ENCODE measurements at regions not wholly inside any gene's neighbourhood (a gene's known extent, or its start where the extent isn't known, plus 50 kb on each side); places are given as distances from the start of the nearest gene placed in this dataset.

GRCh38 chr14:37945959-37946358 is 261.7 kb upstream of the SSTR1 start:
- H3K27ac Mint-ChIP-seq (ENCODE audit: unreplicated experiment), result no peak overlapping the region
- H3K27me3 Mint-ChIP-seq (ENCODE audit: low read depth), result peaks cover 2% of the 10 kb centered on the region
- DNase-seq (ENCODE audit: low spot score), result no peak
- H3K4me1 Mint-ChIP-seq (ENCODE audit: low read depth), result no peaks in the 10 kb centered on the region
- H3K36me3 Mint-ChIP-seq (ENCODE audit: low read depth), result peaks cover 2% of the 10 kb centered on the region
- H3K4me3 Mint-ChIP-seq (ENCODE audit: unreplicated experiment), result no peak overlapping the region
- H3K9me3 Mint-ChIP-seq (ENCODE audit: low read depth), result peaks cover 56% of the 10 kb centered on the region
- no peak for TF ChIP-seq CTCF (IDR thresholded peaks at IDR 0.05)

- TF ChIP-seq CTCF (IDR thresholded peaks at IDR 0.05), result no peak
- H3K4me3 Mint-ChIP-seq (ENCODE audit: unreplicated experiment), result no peak overlapping the region
- DNase-seq (ENCODE audit: low spot score), result no peak
- no peak overlapping the region for H3K27ac Mint-ChIP-seq (ENCODE audit: unreplicated experiment)
- no peaks in the 10 kb centered on the region for H3K4me1 Mint-ChIP-seq (ENCODE audit: low read depth)
- H3K36me3 Mint-ChIP-seq (ENCODE audit: low read depth), result peaks cover 2% of the 10 kb centered on the region
- H3K9me3 Mint-ChIP-seq (ENCODE audit: low read depth), result peaks cover 56% of the 10 kb centered on the region
- H3K27me3 Mint-ChIP-seq (ENCODE audit: low read depth), result no peaks in the 10 kb centered on the region
Observed at GRCh38 chr14:37946819-37947218, 260.9 kb upstream of the SSTR1 start.

- no peaks in the 10 kb centered on the region for H3K4me1 Mint-ChIP-seq (ENCODE audit: low read depth)
- no peaks in the 10 kb centered on the region for H3K27me3 Mint-ChIP-seq (ENCODE audit: low read depth)
- no peak overlapping the region for H3K27ac Mint-ChIP-seq (ENCODE audit: unreplicated experiment)
- DNase-seq (ENCODE audit: low spot score), result no peak
- no peak for TF ChIP-seq CTCF (IDR thresholded peaks at IDR 0.05)
- peaks cover 2% of the 10 kb centered on the region for H3K36me3 Mint-ChIP-seq (ENCODE audit: low read depth)
- no peak overlapping the region for H3K4me3 Mint-ChIP-seq (ENCODE audit: unreplicated experiment)
- peaks cover 54% of the 10 kb centered on the region for H3K9me3 Mint-ChIP-seq (ENCODE audit: low read depth)
Observed at GRCh38 chr14:37948266-37948665, 259.4 kb upstream of the SSTR1 start.

- H3K27ac Mint-ChIP-seq (ENCODE audit: unreplicated experiment), result no peak overlapping the region
- no peak for TF ChIP-seq CTCF (IDR thresholded peaks at IDR 0.05)
- peaks cover 2% of the 10 kb centered on the region for H3K27me3 Mint-ChIP-seq (ENCODE audit: low read depth)
- no peak overlapping the region for H3K4me3 Mint-ChIP-seq (ENCODE audit: unreplicated experiment)
- no peak for DNase-seq (ENCODE audit: low spot score)
- H3K9me3 Mint-ChIP-seq (ENCODE audit: low read depth), result peaks cover 17% of the 10 kb centered on the region
- H3K36me3 Mint-ChIP-seq (ENCODE audit: low read depth), result no peaks in the 10 kb centered on the region
- no peaks in the 10 kb centered on the region for H3K4me1 Mint-ChIP-seq (ENCODE audit: low read depth)
Observed at GRCh38 chr14:37968664-37969240, 239.0 kb upstream of the SSTR1 start.

GRCh38 chr14:37969511-37969979 is 238.2 kb upstream of the SSTR1 start:
- TF ChIP-seq CTCF (IDR thresholded peaks at IDR 0.05), result no peak
- peaks cover 14% of the 10 kb centered on the region for H3K9me3 Mint-ChIP-seq (ENCODE audit: low read depth)
- no peak overlapping the region for H3K4me3 Mint-ChIP-seq (ENCODE audit: unreplicated experiment)
- H3K27ac Mint-ChIP-seq (ENCODE audit: unreplicated experiment), result no peak overlapping the region
- no peaks in the 10 kb centered on the region for H3K4me1 Mint-ChIP-seq (ENCODE audit: low read depth)
- DNase-seq (ENCODE audit: low spot score), result no peak
- no peaks in the 10 kb centered on the region for H3K36me3 Mint-ChIP-seq (ENCODE audit: low read depth)
- peaks cover 2% of the 10 kb centered on the region for H3K27me3 Mint-ChIP-seq (ENCODE audit: low read depth)
